Sigmoid colon (tissue), 6 donors: ENCODE measurements at regions not wholly inside any gene's neighbourhood (a gene's known extent, or its start where the extent isn't known, plus 50 kb on each side); places are given as distances from the start of the nearest gene placed in this dataset.

Experiments used
- DNase-seq: peaks from one replicate; pipeline ENCODE4 v3.0.0-alpha.2; 2019
- H3K27ac ChIP-seq, 4 donors: fragments of 200-600 bp; sonication (generic); one replicate each; pipeline ENCODE4 v1.5.1; 2016 to 2019; ENCODE audit warnings: mild to moderate bottlenecking in 1 of 4
- H3K27me3 ChIP-seq, 3 donors: fragments of 200-600 bp; sonication (generic); one replicate each; pipeline ENCODE4 v1.5.1; 2019; ENCODE audit warnings: mild to moderate bottlenecking in 1 of 3
- H3K36me3 ChIP-seq, 4 donors: fragments of 200-600 bp; sonication (generic); one replicate each; pipeline ENCODE4 v1.5.1; 2016 to 2019
- H3K4me1 ChIP-seq, 4 donors: fragments of 200-600 bp; sonication (generic); one replicate each; pipeline ENCODE4 v1.5.1; 2017 to 2019
- H3K4me3 ChIP-seq, 4 donors: fragments of 200-600 bp; sonication (generic); one replicate each; pipeline ENCODE4 v1.5.1; 2017 to 2019; ENCODE audit warnings: mild to moderate bottlenecking in 2 of 4, moderate library complexity in 1 of 4
- H3K9me3 ChIP-seq, 4 donors: fragments of 200-600 bp in 3 of 4; sonication (generic) in 3 of 4; one replicate each; pipeline versions ENCODE4 v1.5.1 to v1.6.1; 2013 to 2019
- EP300 ChIP-seq, 4 donors: sonication (generic); formaldehyde crosslinking; IDR thresholded peaks; one replicate each; pipeline ENCODE4 v1.6.1; 2017; ENCODE audit warnings: antibody characterized with exemption in 4 of 4
- POLR2A ChIP-seq, 2 donors: fragments of 450-650 bp; IDR thresholded peaks; one replicate each; pipeline ENCODE4 v1.6.1; 2016; ENCODE audit warnings: antibody characterized with exemption in 2 of 2, mild to moderate bottlenecking in 2 of 2, moderate library complexity in 2 of 2
- POLR2AphosphoS5 ChIP-seq, 4 donors: sonication (generic); formaldehyde crosslinking; IDR thresholded peaks; one replicate each; pipeline ENCODE4 v1.6.1; 2017; ENCODE audit warnings: antibody characterized with exemption in 4 of 4
- WGBS, 2 donors: extraction: QIAGEN DNeasy Blood & Tissue Kit; methylation state at CpG; one replicate each; pipeline ENCODE4 v1.1.7; 2013; 5-methylcytosine and 5-hydroxymethylcytosine counted together
- intact Hi-C: fragments of 100-400 bp; cut with DNase I; formaldehyde crosslinking; loops from one replicate; pipeline ENCODE4 v1.15.1; 2023
- TF ChIP-seq, protein P1 (sequence below), 4 experiments: fragments of 450-650 bp in 3 of 4; fragments of 200-600 bp in 1 of 4; IDR thresholded peaks; one replicate each; pipeline ENCODE4 v1.5.1; 2016 to 2019; ENCODE audit warnings: antibody characterized with exemption in 4 of 4, mild to moderate bottlenecking in 3 of 4, moderate library complexity in 2 of 4
- donor health status: healthy with polysubstance abuse.
- donor health status: healthy.

DNA sequence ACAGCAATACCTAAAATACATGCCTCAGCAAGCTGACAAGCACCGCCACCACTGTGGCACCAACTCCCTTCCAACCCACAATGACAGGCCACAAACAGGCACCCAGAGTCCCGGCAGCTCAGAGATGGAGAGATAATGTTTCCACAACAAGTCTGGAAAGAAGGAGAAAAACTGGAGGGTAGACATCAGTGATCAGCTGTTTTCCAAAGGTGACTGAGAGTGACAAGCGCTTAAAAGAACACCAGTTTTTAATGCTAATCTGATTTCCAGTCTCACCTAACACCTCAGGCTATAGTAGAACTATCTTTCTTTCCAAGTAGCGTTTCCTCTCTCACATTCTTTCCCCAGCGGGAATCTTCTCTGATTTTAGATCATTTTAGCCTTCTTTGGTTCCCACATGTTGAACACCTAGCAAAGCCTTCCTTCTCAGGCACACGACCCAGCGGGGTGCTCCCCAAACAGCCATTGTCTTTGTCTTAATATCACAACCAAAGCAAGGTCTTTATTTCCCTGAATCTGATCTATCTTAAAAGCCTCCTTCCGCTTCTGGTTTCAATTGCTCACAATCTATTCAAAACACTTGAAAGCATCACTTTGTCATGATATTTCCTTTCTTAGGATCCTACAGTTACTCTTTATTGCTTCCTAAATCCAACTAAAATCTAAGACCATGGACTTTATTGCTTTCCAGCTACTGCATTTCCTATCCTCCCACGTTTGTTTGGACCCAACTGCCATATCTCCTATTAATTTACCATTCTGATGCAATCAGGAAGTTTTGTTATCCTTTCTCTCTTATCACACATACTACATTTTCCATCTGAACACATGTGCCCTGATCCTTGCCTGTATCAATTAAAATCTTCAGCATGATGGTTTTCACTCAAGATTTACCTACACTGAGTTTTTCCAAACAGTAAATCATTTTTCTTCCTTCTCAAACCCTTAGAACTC, 282.7 kb downstream of the ADGB start:
- Histone ChIP-seq H3K4me1 (no peaks in the 10 kb centered on the region), H3K9me3 (no peaks in the 10 kb centered on the region), H3K4me3 (no peak overlapping the region), H3K27me3 (no peaks in the 10 kb centered on the region), H3K27ac (no peak overlapping the region), H3K36me3 (no peaks in the 10 kb centered on the region)
- TF ChIP-seq, protein P1, sequence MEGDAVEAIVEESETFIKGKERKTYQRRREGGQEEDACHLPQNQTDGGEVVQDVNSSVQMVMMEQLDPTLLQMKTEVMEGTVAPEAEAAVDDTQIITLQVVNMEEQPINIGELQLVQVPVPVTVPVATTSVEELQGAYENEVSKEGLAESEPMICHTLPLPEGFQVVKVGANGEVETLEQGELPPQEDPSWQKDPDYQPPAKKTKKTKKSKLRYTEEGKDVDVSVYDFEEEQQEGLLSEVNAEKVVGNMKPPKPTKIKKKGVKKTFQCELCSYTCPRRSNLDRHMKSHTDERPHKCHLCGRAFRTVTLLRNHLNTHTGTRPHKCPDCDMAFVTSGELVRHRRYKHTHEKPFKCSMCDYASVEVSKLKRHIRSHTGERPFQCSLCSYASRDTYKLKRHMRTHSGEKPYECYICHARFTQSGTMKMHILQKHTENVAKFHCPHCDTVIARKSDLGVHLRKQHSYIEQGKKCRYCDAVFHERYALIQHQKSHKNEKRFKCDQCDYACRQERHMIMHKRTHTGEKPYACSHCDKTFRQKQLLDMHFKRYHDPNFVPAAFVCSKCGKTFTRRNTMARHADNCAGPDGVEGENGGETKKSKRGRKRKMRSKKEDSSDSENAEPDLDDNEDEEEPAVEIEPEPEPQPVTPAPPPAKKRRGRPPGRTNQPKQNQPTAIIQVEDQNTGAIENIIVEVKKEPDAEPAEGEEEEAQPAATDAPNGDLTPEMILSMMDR (IDR thresholded peaks at IDR 0.05): no peak
- no peak for TF ChIP-seq POLR2AphosphoS5 (IDR thresholded peaks at IDR 0.05)
- intact Hi-C loops: no loop called here
- DNase-seq: no peak
- WGBS, 2 donors: 78 to 81% methylated on average over 9 of the region's 9 CpGs

DNA sequence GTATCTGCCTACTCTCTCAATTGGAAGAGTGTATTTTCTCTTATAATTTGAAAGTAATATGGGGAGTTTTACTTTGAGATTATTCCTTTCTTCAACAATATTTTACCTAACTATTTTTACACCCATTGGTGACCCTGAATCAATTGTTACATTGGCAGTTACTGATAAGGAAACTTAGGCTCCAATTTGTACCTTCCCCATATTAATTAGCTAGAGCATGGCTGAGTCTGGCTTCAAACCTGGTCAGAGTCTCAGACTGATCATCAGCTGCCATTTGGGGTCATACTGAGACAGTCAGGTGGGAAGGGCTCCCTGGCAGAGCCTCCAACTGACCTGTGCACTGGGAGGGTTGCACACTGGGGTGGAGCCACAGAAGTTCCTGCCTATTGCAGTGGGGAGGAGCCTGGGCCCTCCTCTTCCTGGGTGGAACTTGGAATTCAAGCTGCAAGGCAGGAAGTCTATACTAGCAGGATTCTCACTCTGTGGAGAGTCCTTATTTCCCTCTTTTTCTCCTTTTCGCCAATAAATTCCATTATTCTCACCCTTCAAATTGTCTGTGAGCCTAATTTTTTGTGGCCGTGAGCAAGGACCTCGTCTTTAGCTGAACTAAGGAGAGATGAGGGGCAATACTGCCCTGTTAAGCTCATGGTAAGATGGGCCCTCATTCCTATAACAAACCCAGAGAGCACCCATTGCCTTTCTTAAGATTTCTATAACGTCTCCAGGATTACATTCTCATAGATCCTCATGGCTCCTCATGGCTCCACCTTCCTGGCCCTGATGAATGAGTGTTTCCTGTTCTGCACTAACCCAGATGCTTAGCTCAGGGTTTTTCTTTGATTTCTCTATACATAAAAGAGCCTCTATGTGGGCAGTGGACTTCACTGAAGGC, 285.1 kb downstream of the ADGB start:
- H3K4me3 ChIP-seq: no peak overlapping the region
- H3K9me3 ChIP-seq: no peaks in the 10 kb centered on the region
- TF ChIP-seq POLR2A (IDR thresholded peaks at IDR 0.05) (no peak), EP300 (IDR thresholded peaks at IDR 0.05) (no peak), POLR2AphosphoS5 (IDR thresholded peaks at IDR 0.05) (no peak)
- TF ChIP-seq, protein P1 (IDR thresholded peaks at IDR 0.05): no peak
- H3K27me3 ChIP-seq: no peaks in the 10 kb centered on the region
- no peak for DNase-seq
- no peaks in the 10 kb centered on the region for H3K4me1 ChIP-seq
- H3K36me3 ChIP-seq: no peaks in the 10 kb centered on the region
- H3K27ac ChIP-seq: no peak overlapping the region
- intact Hi-C loops: no loop called here
- 91 to 96% methylated on average over 4 of the region's 4 CpGs for WGBS, 2 donors

DNA sequence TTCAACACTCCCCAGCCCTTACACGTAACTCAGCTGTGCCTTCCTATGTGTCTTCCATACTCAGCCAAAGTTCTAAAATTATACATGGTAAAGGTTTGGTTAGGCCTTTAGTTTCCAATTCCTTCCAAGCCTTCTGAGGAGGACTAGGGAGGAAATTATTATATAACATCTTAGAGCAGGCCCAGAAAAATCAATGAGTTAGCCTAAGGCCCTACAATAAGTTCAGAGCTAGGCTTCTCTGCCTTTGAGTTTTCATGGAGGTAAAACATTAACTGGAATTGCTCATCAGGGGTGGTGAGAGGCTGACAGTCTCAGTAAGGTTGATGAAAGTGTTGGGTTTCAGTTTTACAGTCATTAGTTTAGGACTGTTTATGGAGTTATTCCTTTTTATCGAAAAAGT, 286.0 kb downstream of the ADGB start:
- no peaks in the 10 kb centered on the region for H3K9me3 ChIP-seq
- H3K27ac ChIP-seq: no peak overlapping the region
- intact Hi-C loops: no loop called here
- H3K27me3 ChIP-seq: no peaks in the 10 kb centered on the region
- no peaks in the 10 kb centered on the region for H3K4me1 ChIP-seq
- TF ChIP-seq POLR2A (IDR thresholded peaks at IDR 0.05) (no peak), POLR2AphosphoS5 (IDR thresholded peaks at IDR 0.05) (no peak), EP300 (IDR thresholded peaks at IDR 0.05) (no peak)
- TF ChIP-seq, protein P1 (IDR thresholded peaks at IDR 0.05): no peak
- no peak overlapping the region for H3K4me3 ChIP-seq
- no peaks in the 10 kb centered on the region for H3K36me3 ChIP-seq
- WGBS, 2 donors: 52 to 79% methylated on average over 2 of the region's 2 CpGs
- no peak for DNase-seq

DNA sequence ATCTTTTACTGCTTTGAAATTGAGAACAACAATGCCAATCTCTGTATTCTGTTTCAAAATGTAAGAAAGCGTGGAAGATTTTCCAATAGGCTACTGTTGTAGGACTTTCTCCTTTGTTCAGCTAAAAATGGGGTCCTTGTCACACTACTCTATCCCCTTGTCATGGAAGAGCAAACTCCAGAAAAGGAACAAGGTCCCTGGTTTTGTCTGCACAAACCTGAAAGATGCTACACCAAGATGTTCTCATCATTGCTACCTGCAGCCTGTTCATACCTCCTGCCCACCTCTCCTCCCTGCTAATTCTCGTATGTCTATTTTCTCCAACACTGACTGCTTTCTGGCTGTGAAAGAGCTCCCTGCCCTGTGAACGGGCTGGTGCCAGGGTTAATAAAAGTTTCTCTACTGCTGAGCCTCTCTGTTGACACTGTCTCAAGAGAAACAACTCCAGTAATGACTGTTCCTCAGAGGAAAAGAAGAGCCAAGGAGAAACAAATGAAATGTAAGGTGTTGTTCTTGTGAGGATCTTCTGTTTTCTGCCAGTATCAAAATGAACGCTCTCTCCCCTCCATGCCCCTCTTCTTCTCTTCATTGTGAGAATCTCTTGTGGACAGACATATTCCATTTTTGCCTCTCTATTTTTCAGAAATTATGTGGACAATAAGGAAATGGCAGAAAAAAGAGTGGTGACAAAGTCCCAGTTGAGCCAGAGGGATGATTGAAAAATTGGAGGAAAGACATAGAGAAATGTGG, 287.1 kb downstream of the ADGB start:
- no peaks in the 10 kb centered on the region for H3K36me3 ChIP-seq

More for the DNA sequence above, 287.1 kb downstream of the ADGB start:
- intact Hi-C loops: no loop called here
- Histone ChIP-seq H3K4me3 (no peak overlapping the region), H3K4me1 (no peaks in the 10 kb centered on the region), H3K27ac (no peak overlapping the region), H3K27me3 (no peaks in the 10 kb centered on the region), H3K9me3 (no peaks in the 10 kb centered on the region)
- DNase-seq: no peak
- 24 to 68% methylated on average over 4 of the region's 4 CpGs for WGBS, 2 donors
- TF ChIP-seq EP300 (IDR thresholded peaks at IDR 0.05): no peak
- no peak for TF ChIP-seq POLR2A (IDR thresholded peaks at IDR 0.05)
- no peak for TF ChIP-seq POLR2AphosphoS5 (IDR thresholded peaks at IDR 0.05)
- TF ChIP-seq, protein P1 (IDR thresholded peaks at IDR 0.05): no peak
